ENCODE measurements at regions not wholly inside any gene's neighbourhood (a gene's known extent, or its start where the extent isn't known, plus 50 kb on each side); places are given as distances from the start of the nearest gene placed in this dataset.
"Not testable (repeated sequence)": the region's sequence is repeated elsewhere in the genome, so short reads cannot be mapped to it uniquely, and the experiment has no call there.

DNA sequence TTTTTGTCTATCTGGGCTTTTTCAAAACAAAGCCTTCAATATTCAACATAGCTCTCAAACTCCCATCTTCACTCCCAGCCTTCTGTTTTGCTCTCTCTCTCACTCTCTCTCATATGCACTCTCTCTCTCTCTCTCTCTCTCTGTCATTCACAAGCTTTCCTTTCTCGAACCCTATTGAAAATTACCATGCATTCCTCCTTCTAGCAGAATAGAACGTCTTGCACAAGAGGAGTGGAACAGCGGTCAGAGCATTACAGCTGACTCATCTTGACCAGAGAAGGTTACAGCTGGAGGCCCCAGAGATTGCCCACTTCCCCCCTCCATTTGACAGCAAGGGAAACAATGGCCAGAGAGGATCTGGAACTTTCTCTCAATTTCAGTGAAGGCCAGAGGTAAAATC is 51.0 kb upstream of the LIFR start:
- DNase-seq = no peak

DNA sequence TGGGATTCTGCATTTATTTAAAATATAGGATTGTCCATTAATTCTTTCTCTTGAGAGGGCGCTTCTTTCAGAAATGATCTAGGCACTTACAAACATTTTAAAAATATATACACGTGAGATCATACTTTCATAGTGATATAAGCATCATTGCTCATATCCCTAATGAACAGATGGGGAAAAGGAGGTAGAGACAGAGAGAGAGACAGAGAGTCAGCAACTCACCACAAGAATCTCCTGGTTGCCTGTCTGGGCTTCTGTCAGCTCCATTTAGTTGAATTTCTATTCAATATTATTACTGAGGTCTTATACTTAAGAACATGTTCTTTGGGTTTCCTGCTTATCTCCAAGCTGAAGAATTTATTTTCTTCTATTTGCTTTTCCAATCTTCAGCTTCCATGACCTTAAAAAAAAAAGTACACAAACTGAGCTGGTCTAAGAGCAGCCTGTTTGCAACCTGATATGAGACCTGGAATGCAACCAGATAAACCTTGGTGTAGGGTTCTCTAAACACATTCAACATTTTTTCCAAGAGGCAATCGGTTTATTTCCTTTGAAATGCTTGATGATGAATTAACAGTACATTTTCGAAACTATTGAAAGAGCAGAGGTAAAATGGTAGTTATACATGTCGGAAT is 51.6 kb upstream of the LIFR start:
- DNase-seq = no peak

GRCh38 chr5:38608874-38609273 is 52.4 kb upstream of the LIFR start:
- no peak for DNase-seq

GRCh38 chr5:38612851-38613250 is 56.4 kb upstream of the LIFR start:
- DNase-seq = no peak

DNA sequence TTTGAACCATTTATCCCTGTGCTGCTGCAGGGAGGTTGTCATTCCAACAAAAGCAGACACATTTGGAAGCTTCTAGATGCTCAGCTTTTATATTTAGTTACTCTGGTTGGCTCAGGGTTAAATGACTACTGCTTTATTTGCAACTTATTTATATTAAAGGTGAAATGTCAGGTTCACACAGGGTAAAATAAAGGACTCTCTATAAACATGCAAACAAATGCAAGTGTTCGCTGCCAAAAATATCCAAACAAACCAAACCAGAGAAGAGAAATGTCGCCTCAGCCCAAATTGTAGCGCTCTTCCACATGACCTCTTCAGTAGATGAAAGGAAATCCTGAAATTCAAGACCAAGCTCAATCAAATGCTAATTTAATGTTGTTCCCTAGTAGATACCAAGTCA is 57.0 kb upstream of the LIFR start:
- DNase-seq = no peak

GRCh38 chr5:38613992-38614836 is 57.8 kb upstream of the LIFR start:
- no peak for DNase-seq

GRCh38 chr5:38615042-38615441 is 58.6 kb upstream of the LIFR start:
- DNase-seq = no peak

- no peak for DNase-seq
Measured at GRCh38 chr5:38615981-38616451, 59.6 kb upstream of the LIFR start.

GRCh38 chr5:38618154-38618553 is 61.7 kb upstream of the LIFR start:
- DNase-seq = no peak

GRCh38 chr5:38621331-38621730 is 64.9 kb upstream of the LIFR start:
- DNase-seq = no peak

DNA sequence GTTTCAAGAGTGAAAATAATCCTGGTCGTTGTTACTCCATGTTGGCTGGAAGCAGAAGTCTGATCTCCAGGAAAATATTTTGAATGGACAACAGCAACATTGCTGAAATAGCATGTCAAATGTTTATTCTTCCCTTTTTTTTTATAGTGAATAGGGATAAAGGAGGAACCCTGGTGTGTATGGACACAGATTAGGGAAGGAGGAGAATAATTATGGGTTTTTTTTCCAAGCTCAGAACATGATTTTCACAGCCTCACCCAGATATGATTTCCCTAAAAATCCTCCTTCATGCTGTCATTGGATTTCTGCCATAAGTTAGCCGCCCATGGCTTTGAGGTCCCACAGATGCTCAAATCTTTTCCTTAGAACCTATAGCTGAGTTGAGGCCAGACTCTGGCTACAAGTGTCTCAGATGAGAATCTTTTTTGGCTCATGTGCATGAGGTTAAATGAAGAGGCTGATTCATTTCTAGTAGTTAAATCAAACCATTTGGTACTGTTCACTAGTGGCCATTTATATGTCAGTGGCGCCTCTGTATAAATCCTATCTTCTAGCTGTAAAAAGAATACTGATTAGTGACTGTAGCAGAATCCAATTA is 65.5 kb upstream of the LIFR start:
- no peak for DNase-seq

GRCh38 chr5:38622723-38623129 is 66.3 kb upstream of the LIFR start:
- no peak for DNase-seq

GRCh38 chr5:38624541-38624940 is 68.1 kb upstream of the LIFR start:
- DNase-seq = not testable (repeated sequence)

DNA sequence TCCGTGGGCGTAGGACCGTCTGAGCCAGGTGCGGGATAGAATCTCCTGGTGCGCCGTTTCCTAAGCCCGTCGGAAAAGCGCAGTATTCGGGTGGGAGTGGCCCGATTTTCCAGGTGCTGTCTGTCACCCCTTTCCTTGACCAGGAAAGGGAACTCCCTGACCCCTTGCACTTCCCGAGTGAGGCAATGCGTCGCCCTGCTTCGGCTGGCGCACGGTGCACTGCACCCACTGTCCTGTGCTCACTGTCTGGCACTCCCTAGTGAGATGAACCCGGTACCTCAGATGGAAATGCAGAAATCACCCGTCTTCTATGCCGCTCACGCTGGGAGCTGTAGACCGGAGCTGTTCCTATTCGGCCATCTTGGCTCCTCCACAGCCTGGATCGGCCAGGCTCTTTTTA is 74.9 kb upstream of the LIFR start:
- not testable (repeated sequence) for DNase-seq

DNA sequence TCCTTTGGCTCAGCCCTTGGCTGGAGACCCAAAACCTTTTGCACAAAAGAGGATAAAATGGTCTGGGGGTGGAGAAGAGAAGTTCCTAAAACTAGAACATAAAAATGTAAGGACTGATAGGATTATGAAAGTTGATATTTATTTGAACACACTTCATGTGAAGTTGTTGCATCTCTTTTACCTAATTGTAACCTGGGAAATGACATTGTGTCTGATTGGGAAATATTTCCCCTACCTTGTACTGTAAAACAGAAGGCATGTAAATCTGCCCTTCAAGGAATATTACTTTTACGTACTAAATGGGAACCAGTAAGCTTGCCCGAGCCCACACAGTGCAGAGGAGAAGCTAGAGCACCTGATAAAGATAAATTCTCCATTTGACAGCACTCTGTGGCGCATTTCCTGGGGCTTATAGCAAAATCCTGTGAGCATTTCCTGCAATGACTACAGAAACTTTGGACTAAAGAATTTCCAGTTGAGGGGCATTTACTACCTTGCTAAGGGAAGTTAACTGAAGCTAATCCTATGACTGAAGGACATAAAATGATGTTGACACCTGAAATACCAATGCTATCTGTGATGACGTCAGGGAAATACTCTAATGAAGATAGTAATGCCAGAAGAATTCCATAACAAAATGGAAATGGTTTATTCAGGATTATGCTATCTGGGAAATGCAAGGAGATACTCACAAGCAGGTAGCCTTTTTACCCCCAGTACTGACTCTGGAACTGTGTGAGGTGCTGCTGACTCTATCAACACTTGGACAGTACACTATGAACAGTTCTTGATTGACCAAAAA is 78.3 kb upstream of the LIFR start:
- no peak for DNase-seq

- DNase-seq = no peak
Measured at GRCh38 chr5:38636626-38637025, 80.2 kb upstream of the LIFR start.

DNA sequence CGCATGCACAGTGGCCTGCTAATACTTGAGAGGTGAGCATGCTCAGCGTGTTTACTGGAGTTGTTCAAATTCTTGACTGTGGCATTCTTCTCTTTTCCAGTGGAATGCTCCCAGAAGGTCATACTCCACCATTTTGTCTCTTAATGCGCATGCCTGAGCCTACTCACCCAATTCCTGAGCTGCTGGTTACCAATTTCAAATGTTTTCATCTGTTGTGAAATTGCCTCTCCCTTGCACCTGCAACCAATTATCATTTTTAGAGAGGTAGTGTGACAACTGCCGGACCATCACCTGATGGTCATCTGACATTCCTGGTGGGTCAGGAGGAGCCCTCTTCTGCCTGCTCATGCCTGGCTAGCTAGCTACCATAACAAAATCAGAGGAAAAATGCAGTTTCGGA is 82.2 kb upstream of the LIFR start:
- no peak for DNase-seq

DNA sequence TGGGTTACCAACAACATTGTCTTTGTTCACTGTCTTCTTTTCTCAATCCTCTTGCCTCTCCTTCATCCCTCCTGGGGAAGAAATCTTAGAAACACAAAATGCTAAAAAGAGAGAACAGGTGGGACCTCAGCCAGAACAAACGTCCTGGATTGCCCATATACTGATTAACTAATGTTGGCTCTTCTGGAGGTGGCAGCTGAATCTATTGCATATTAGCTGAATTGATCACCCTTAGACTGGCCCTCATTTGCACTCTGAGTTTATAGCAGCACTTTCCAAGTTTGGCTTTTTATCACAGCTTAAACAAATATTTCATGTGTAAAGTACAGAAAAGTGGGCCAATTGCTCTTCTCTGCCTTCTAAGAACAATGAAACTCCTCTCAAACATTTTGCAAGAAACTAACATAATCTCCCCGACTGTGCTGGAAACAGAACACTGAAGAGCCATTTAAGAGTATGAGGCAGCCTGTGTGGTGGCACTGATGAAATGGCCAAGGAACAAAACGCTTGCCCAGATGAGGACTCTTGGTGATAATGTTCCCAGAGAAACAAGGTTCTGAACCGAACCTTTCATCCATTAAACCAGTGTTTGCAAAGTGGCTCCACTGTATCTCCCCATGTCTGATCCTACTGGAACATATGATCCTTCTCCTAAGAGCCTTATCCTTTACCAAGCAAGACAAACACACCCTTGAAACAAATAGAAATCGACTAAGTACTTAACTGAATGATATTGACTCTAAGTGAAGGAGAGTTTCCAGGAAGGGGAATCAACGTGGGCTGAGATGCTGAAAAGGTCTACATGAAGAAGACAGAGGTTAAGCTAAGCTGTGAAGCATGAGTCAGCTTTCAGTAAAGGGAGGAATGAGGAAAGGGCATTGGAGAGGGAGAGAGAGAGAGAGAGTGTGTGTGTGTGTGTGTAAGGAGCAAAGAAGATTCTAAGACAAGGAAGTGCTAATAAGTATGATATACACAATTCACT is 83.2 kb upstream of the LIFR start:
- DNase-seq = no peak

- no peak for DNase-seq
Measured at GRCh38 chr5:38641003-38641402, 84.6 kb upstream of the LIFR start.

GRCh38 chr5:38642189-38642911 is 85.9 kb upstream of the LIFR start:
- no peak for DNase-seq

DNA sequence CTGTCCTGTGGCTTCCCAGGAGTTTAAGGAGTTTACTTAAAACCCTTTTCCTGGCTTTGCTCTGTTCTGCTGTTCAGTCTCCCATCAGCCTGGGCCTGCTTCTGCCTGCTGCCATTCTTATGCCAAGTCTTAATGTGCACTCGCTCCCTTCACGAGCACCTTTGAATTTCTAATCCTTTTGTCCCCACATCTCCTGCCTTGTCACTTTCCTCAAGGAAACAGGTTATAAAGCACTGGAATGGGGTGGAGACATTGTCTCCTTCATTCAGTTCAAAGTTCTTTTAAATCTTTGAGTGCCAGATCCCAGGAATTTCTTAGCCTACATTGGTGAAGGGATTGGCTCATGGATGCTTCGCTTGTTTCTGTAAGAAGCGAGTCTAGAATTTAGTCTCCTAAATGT is 87.2 kb upstream of the LIFR start:
- no peak for DNase-seq
